CD4-positive, alpha-beta T cell (primary cell): ENCODE measurements at regions not wholly inside any gene's neighbourhood (a gene's known extent, or its start where the extent isn't known, plus 50 kb on each side); places are given as distances from the start of the nearest gene placed in this dataset.

Source experiments
- ATAC-seq: fragments of 200-7000 bp; cut with Tn5 transposase; one replicate; pipeline ENCODE4 v1.10.0; 2022; ENCODE audit warnings: mild to moderate bottlenecking; ENCODE audit not compliant: poor library complexity
- CTCF ChIA-PET: fragments of 350-600 bp; sonication (Branson Sonifier 250); formaldehyde crosslinking; loops from one replicate; lab custom pipeline; 2021; ENCODE audit warnings: antibody characterized with exemption, inconsistent platforms; lab: Charles Lee
- POLR2A ChIA-PET: fragments of 350-600 bp; sonication (Branson Sonifier 250); formaldehyde crosslinking; loops from one replicate; lab custom pipeline; 2021; ENCODE audit warnings: antibody characterized with exemption, inconsistent platforms; lab: Charles Lee
- DNase-seq, 14 experiments: peaks; one replicate each; pipeline ENCODE4 v3.0.0-alpha.2; 2013 to 2020; ENCODE audit warnings: mixed read lengths in 2 of 14
- H3K27ac ChIP-seq, 2 donors: one replicate each; pipeline versions ENCODE4 v1.5.1 to v1.7.0; 2013; ENCODE audit warnings: low read length in 2 of 2, low read depth in 1 of 2, mild to moderate bottlenecking in 1 of 2
- H3K27me3 ChIP-seq, 2 experiments: 1 replicate in 1 of 2; 2 replicates in 1 of 2; pipeline versions ENCODE4 v1.6.1 to v1.7.0; 2013; ENCODE audit warnings: low read length in 2 of 2, control low read depth in 1 of 2, mild to moderate bottlenecking in 1 of 2, moderate library complexity in 1 of 2; ENCODE audit not compliant: insufficient read depth in 2 of 2, control insufficient read depth in 1 of 2
- H3K36me3 ChIP-seq: one replicate; pipeline ENCODE4 v1.6.1; 2013; ENCODE audit warnings: low read length, control low read depth; ENCODE audit not compliant: insufficient read depth
- H3K4me1 ChIP-seq: one replicate; pipeline ENCODE4 v1.6.1; 2013; ENCODE audit warnings: low read length, control low read depth; ENCODE audit not compliant: insufficient read depth
- H3K4me3 ChIP-seq: one replicate; pipeline ENCODE4 v1.5.1; 2013; ENCODE audit warnings: mild to moderate bottlenecking, low read length, moderate library complexity
- H3K9me3 ChIP-seq, 2 experiments: 1 replicate in 1 of 2; 2 replicates in 1 of 2; pipeline versions ENCODE4 v1.6.1 to v1.7.0; 2013; ENCODE audit warnings: low read length in 2 of 2, mild to moderate bottlenecking in 2 of 2, control low read depth in 1 of 2, moderate library complexity in 1 of 2; ENCODE audit not compliant: control insufficient read depth in 1 of 2, insufficient read depth in 1 of 2
- H3K27ac Mint-ChIP-seq: one replicate; pipeline ENCODE4 v1.8.0; 2020; ENCODE audit warnings: mixed read lengths
- H3K27me3 Mint-ChIP-seq: one replicate; pipeline ENCODE4 v1.8.0; 2021; ENCODE audit warnings: mixed read lengths
- H3K36me3 Mint-ChIP-seq: one replicate; pipeline ENCODE4 v1.8.0; 2021; ENCODE audit warnings: low read depth, mixed read lengths
- H3K4me1 Mint-ChIP-seq: one replicate; pipeline ENCODE4 v1.8.0; 2021; ENCODE audit warnings: low read depth, mixed read lengths
- H3K4me3 Mint-ChIP-seq: one replicate; pipeline ENCODE4 v1.8.0; 2020; ENCODE audit warnings: mild to moderate bottlenecking, mixed read lengths
- H3K9me3 Mint-ChIP-seq: one replicate; pipeline ENCODE4 v1.8.0; 2020; ENCODE audit warnings: mixed read lengths
- CTCF ChIP-seq: fragments of 200-600 bp; IDR thresholded peaks from one replicate; pipeline ENCODE4 v1.8.0; 2022; ENCODE audit warnings: antibody characterized with exemption, mild to moderate bottlenecking
- intact Hi-C, 2 experiments: fragments of 100-400 bp; cut with DNase I in 1 of 2; cut with micrococcal nuclease in 1 of 2; formaldehyde crosslinking; loops; one replicate each; pipeline versions ENCODE4 v1.15.1 to v1.9.0; 2023 to 2025; cut with DNase I, micrococcal nuclease

DNA sequence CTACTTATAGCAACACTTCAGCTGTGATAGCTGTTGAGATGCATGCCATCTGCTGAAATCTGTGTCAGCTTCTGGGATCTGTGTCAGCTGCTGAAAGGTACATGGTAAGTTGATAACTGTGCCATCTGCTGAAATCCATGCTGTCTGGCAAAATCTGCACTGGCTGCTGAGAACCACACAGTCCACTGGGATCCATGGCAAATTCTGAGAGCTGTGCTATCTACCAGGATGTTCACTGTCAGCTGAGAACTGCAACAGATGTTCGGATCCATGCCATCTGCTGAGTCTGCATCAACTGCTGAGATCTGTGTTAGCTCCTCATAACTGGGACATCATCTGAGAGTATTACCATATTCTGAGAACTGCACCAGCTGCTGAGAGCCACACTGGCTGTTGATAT lies 430.5 kb upstream of the POU3F4 start:
- no peaks in the 10 kb centered on the region for H3K4me1 ChIP-seq
- intact Hi-C loops, result no loop called here
- Mint-ChIP-seq H3K36me3 (no peaks in the 10 kb centered on the region), H3K27ac (no peak overlapping the region), H3K4me1 (no peaks in the 10 kb centered on the region), H3K27me3 (no peaks in the 10 kb centered on the region), H3K4me3 (no peak overlapping the region), H3K9me3 (peaks cover 4% of the 10 kb centered on the region)
- H3K9me3 ChIP-seq, result no peaks in the 10 kb centered on the region
- no peak for ATAC-seq
- H3K36me3 ChIP-seq, result no peaks in the 10 kb centered on the region
- POLR2A ChIA-PET, result no interaction called here
- no peak for DNase-seq
- no peaks in the 10 kb centered on the region for H3K27me3 ChIP-seq
- CTCF ChIA-PET, result interaction anchor here (0.6 kb wide), 1 partner anchor 166 kb away, joined by 4 read pairs; no protein-coding TSS in a partner anchor
- no peak for TF ChIP-seq CTCF
- H3K27ac ChIP-seq, result no peak overlapping the region
- no peak overlapping the region for H3K4me3 ChIP-seq

DNA sequence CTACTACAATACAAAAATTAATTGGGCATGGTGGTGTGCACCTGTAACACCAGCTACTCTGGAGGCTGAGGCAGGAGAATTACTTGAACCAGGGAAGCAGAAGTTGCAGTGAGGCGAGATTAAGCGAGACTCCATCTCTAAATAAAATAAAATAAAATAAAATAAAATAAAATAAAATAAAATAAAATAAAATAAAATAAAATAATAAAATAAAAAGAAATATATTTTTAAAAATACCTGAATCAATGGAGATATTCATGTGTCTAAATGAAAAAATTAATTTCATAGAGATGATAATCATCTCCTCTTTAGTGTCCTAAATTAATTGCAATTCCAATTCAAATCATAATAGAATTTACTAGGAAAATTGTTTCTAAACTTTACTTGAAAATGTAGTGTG lies 406.1 kb upstream of the POU3F4 start:
- no peaks in the 10 kb centered on the region for H3K4me1 ChIP-seq
- no peak overlapping the region for H3K4me3 Mint-ChIP-seq
- TF ChIP-seq CTCF, result no peak
- no peak overlapping the region for H3K27ac Mint-ChIP-seq
- ATAC-seq (no peak), DNase-seq (no peak)
- H3K27me3 Mint-ChIP-seq, result no peaks in the 10 kb centered on the region
- no peaks in the 10 kb centered on the region for H3K4me1 Mint-ChIP-seq
- H3K36me3 Mint-ChIP-seq, result no peaks in the 10 kb centered on the region
- H3K9me3 Mint-ChIP-seq, result no peaks in the 10 kb centered on the region
- H3K27ac ChIP-seq, result no peak overlapping the region
- H3K36me3 ChIP-seq, result no peaks in the 10 kb centered on the region
- POLR2A ChIA-PET, result no interaction called here
- no peak overlapping the region for H3K4me3 ChIP-seq
- CTCF ChIA-PET, result no interaction called here
- intact Hi-C loops, result no loop called here
- H3K9me3 ChIP-seq, result no peaks in the 10 kb centered on the region
- H3K27me3 ChIP-seq, result no peaks in the 10 kb centered on the region

DNA sequence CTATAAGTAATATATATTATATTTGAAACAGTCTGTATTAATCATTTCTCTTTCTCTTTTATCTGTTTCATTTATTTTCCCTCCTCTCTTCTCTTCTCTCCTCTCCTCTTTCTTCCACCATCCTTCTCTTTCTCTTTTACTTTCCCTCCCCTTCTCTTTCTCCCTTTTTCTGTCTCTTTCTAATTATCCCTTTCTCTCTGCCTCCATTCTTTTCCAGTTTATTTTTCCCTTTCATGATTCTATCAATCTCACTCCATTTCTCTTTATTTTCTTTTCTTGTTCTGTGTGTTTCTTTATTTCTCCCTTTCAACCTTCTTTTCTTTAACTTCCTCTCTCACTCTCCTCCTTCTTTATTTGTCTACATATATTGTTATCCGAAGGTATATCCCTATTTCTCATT lies 399.8 kb upstream of the POU3F4 start:
- no peak for ATAC-seq
- CTCF ChIA-PET, result no interaction called here
- Histone ChIP-seq H3K27me3 (no peaks in the 10 kb centered on the region), H3K4me3 (no peak overlapping the region), H3K27ac (no peak overlapping the region), H3K9me3 (no peaks in the 10 kb centered on the region), H3K36me3 (no peaks in the 10 kb centered on the region), H3K4me1 (no peaks in the 10 kb centered on the region)
- DNase-seq, result no peak
- Mint-ChIP-seq H3K27ac (no peak overlapping the region), H3K9me3 (no peaks in the 10 kb centered on the region), H3K4me3 (no peak overlapping the region), H3K36me3 (no peaks in the 10 kb centered on the region), H3K27me3 (no peaks in the 10 kb centered on the region), H3K4me1 (no peaks in the 10 kb centered on the region)
- POLR2A ChIA-PET, result no interaction called here
- intact Hi-C loops, result no loop called here
- TF ChIP-seq CTCF, result no peak
